LNCaP clone FGC (cell line): ENCODE measurements at regions not wholly inside any gene's neighbourhood (a gene's known extent, or its start where the extent isn't known, plus 50 kb on each side); places are given as distances from the start of the nearest gene placed in this dataset.

Source experiments
- DNase-seq: peaks from one replicate; pipeline ENCODE4 v3.0.0-alpha.2; 2011; ENCODE audit warnings: low read depth
- H3K4me3 ChIP-seq: 2 replicates; pipeline ENCODE4 v1.5.1; 2011; ENCODE audit warnings: mild to moderate bottlenecking, low read depth, low read length, control low read depth
- TF ChIP-seq, protein P1 (sequence below): IDR thresholded peaks from 2 replicates; pipeline ENCODE4 v1.5.1; 2012; ENCODE audit warnings: mild to moderate bottlenecking; ENCODE audit not compliant: control insufficient read depth, insufficient read depth; ENCODE audit errors: extremely low read depth

DNA sequence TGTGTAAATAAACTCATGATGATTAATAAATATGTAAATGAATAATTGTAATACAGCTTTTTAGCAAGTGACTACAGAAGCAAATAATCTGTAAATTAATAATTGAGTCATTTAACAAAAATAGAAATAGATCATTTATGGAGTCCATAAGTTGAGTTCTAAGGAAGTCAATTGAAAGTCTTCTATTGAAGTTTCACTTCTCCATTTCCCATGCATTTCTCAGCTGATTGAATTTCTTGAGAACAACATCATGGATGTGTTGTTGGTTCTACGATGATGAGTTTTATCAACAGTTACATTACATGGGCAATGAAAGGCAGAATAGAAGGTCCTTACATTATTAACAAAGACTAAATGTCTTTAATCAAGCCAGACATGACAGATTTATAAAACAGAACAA, 290.4 kb downstream of the MAP2K6 start:
- no peak for DNase-seq
- no peak overlapping the region for H3K4me3 ChIP-seq
- TF ChIP-seq, protein P1, sequence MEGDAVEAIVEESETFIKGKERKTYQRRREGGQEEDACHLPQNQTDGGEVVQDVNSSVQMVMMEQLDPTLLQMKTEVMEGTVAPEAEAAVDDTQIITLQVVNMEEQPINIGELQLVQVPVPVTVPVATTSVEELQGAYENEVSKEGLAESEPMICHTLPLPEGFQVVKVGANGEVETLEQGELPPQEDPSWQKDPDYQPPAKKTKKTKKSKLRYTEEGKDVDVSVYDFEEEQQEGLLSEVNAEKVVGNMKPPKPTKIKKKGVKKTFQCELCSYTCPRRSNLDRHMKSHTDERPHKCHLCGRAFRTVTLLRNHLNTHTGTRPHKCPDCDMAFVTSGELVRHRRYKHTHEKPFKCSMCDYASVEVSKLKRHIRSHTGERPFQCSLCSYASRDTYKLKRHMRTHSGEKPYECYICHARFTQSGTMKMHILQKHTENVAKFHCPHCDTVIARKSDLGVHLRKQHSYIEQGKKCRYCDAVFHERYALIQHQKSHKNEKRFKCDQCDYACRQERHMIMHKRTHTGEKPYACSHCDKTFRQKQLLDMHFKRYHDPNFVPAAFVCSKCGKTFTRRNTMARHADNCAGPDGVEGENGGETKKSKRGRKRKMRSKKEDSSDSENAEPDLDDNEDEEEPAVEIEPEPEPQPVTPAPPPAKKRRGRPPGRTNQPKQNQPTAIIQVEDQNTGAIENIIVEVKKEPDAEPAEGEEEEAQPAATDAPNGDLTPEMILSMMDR: no peak

DNA sequence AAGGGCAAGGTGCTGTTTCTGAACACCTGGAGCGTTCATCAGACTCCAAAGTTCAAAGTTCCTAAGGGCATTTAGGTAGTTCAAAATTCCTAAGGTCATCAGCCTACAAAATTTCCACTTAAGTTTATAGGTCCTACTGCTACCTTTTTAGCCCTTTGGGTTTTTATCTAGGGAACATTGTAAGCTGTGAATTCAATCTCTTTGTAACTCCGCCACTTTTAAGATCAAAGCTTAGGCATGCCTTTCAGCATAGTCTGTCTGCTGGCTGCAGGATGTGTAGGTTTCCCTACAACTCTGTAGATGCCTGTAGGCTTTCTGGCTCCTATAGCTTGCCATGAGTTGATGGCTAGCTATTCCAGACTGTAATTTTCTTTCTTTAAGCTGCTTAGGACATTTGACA, 291.6 kb downstream of the MAP2K6 start:
- TF ChIP-seq, protein P1: no peak
- no peak for DNase-seq
- H3K4me3 ChIP-seq: no peak overlapping the region

DNA sequence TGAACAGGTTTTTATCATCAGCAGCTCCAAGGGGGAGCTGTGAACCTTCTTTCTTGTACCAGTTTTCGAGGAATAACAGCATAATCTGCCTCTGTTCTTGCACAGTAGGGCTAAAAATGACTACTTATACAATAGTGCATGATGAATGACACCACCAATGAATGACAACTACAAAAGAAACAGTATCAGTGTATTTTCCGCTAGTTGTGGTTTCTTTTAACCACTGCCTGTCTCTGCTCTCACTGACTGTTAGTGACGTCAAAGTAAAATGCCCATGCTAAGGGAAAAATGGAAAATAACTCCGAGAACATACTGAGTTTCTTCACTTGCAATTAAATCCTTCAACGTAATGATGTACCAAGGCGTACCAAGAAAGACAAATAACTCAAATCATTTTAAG, 294.9 kb downstream of the MAP2K6 start:
- TF ChIP-seq, protein P1: no peak
- no peak for DNase-seq
- H3K4me3 ChIP-seq: no peak overlapping the region

DNA sequence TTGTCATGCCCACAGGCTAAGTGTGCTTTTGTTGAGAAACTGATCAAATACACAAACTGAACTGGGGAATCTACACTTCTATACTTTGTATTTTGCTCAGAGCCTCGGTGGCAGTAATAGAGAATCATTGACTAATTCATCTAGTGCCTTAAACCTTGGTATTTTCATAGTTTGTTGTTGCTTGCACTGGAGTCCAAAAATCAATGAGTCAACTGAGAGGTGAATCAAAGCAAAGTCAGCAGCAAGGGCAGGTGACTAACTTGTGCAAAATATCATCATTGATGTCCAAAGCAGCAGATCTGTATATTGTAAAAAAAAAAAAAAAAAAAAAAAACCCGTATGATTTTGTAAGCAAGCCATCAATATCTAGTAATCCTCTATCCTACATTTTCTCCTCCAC, 296.4 kb downstream of the MAP2K6 start:
- TF ChIP-seq, protein P1: no peak
- H3K4me3 ChIP-seq: no peak overlapping the region
- DNase-seq: no peak

DNA sequence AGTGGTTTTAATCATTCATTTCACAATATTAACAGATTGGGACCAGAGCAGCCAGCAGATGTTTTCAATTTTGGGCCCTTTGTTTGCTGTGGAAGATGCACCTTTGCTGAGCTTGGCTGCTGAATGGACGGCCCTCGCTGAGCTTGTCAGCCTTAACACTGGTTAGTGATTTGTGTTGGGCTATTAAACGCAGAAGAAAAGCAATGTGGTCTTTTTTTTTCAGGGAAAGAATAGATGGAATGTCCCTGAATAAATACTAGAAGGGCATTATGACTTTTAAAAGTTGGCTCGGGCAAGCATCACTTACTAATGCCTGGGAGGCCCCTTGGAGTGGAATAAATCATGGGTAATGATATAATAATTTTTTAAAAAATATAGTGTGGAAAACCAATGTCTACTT, 297.0 kb downstream of the MAP2K6 start:
- no peak overlapping the region for H3K4me3 ChIP-seq
- TF ChIP-seq, protein P1: no peak
- no peak for DNase-seq

DNA sequence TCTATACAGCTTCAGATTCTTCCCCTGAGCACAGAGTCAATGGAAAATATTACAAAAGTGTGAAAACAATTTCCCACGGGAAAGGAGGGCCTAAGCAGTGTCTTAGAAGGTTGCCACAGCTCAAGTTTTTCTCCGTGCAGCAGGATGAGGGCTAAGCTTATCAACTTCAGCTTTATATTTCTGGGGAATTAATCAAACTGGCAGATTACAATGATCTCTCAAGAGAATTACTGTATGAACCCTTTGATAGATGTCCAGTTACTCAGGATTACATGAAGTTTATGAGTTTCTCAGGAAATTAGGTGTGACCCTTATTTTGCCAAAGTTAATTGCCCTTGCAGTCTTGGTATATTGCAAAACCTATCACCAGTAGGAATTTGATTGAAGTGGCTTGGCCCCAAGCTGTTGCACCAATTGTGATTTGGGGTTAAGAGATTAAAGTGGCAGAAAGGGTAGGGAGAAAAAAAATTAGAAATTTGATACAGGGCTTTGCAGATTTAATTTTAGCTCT, 298.4 kb downstream of the MAP2K6 start:
- DNase-seq: no peak
- TF ChIP-seq, protein P1: no peak
- no peak overlapping the region for H3K4me3 ChIP-seq

DNA sequence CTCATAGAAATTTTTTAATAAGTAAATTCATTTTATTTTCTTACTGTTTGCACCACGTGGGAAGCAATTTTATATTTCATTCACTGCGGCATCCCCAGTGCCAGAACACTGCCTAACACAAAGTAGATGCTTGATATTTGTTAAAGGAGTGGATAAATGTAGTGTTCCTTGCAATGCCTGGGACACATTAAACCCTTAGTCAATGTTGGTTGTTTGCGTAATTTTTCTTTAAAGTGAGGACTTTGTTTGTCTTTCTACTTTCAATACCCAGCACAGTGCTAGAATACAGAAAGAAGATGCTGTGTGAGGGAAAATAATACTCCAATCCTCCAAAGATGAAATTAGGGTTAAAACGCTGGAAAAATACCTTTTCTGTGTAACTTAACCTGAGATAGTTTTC, 299.3 kb downstream of the MAP2K6 start:
- no peak for DNase-seq
- no peak overlapping the region for H3K4me3 ChIP-seq
- TF ChIP-seq, protein P1: no peak
